SK-N-SH (cell line): ENCODE measurements at regions not wholly inside any gene's neighbourhood (a gene's known extent, or its start where the extent isn't known, plus 50 kb on each side); places are given as distances from the start of the nearest gene placed in this dataset.

ENCODE experiments used
- CTCF ChIP-seq: fragments of 200-600 bp; sonication (generic); IDR thresholded peaks from 2 replicates; pipeline ENCODE4 v1.6.1; 2017; ENCODE audit warnings: antibody characterized with exemption, mild to moderate bottlenecking, moderate library complexity
- EP300 ChIP-seq, 2 experiments: IDR thresholded peaks; 2 replicates each; pipeline versions ENCODE4 v1.4.0 to v1.6.1; 2012; ENCODE audit warnings: borderline replicate concordance in 1 of 2, low read depth in 1 of 2, low read length in 1 of 2
- MAX ChIP-seq: IDR thresholded peaks from 2 replicates; pipeline ENCODE4 v1.4.0; 2012; ENCODE audit warnings: low read depth
- MXI1 ChIP-seq: IDR thresholded peaks from 2 replicates; pipeline ENCODE4 v1.6.1; 2012; ENCODE audit warnings: mild to moderate bottlenecking, low read depth, low read length, improper control_type of control experiment
- NRF1 ChIP-seq: IDR thresholded peaks from 2 replicates; pipeline ENCODE4 v1.6.1; 2012; ENCODE audit warnings: low read depth, mild to moderate bottlenecking, low read length
- PBX3 ChIP-seq: IDR thresholded peaks from 2 replicates; pipeline ENCODE4; 2012
- REST ChIP-seq: IDR thresholded peaks from 2 replicates; pipeline ENCODE4 v1.6.1; 2012; ENCODE audit warnings: mild to moderate bottlenecking, low read depth, low read length, moderate library complexity
- SMC3 ChIP-seq: IDR thresholded peaks from 2 replicates; pipeline ENCODE4 v1.6.1; 2012; ENCODE audit warnings: low read depth, low read length, improper control_type of control experiment

- no peak for TF ChIP-seq CTCF
- no peak for TF ChIP-seq MAX
- no peak for TF ChIP-seq SMC3
- TF ChIP-seq PBX3 = no peak
- TF ChIP-seq NRF1 = no peak
- TF ChIP-seq REST = no peak
- TF ChIP-seq MXI1 = no peak
- TF ChIP-seq EP300 (IDR thresholded peaks at IDR 0.05; ENCODE audit: borderline replicate concordance in 1 of 2, low read depth in 1 of 2, low read length in 1 of 2) = no peak
These were observed 149.4 kb upstream of the TIAM1 start for GRCh38 chr21:31493350-31493880.
